GM12878 (cell line): ENCODE measurements at regions not wholly inside any gene's neighbourhood (a gene's known extent, or its start where the extent isn't known, plus 50 kb on each side); places are given as distances from the start of the nearest gene placed in this dataset.

ENCODE experiments used
- ATAC-seq: fragments of 200-7000 bp; cut with Tn5 transposase; 3 replicates; pipeline ENCODE4 v1.9.1; 2020; ENCODE audit warnings: mild to moderate bottlenecking, moderate library complexity
- BruUV-seq: library from RNA; stranded (reverse); fragments of 400-500 nt; replicated peaks from 2 replicates; lab custom pipeline; 2021; lab: Mats Ljungman, UMichigan
- CTCF ChIA-PET: fragments of 300-600 bp; sonication (Branson Sonifier 250); formaldehyde crosslinking; extraction: SDS; loops from one replicate; lab custom pipeline; 2021; ENCODE audit warnings: inconsistent platforms; lab: Yijun Ruan, JAX
- POLR2A ChIA-PET: fragments of 350-600 bp; formaldehyde crosslinking; extraction: SDS; loops from one replicate; lab custom pipeline; 2021; ENCODE audit warnings: inconsistent platforms; lab: Charles Lee
- RAD21 ChIA-PET: fragments of 300-600 bp; sonication (Branson Sonifier 250); formaldehyde crosslinking; loops from one replicate; lab custom pipeline; 2023; ENCODE audit warnings: antibody characterized with exemption; ENCODE audit not compliant: unreplicated experiment; lab: Charles Lee
- SMC1A ChIA-PET: fragments of 300-600 bp; sonication (Branson Sonifier 250); formaldehyde crosslinking; loops from one replicate; lab custom pipeline; 2023; ENCODE audit not compliant: unreplicated experiment, uncharacterized antibody; lab: Charles Lee
- DNase-seq: peaks from one replicate; pipeline ENCODE4 v3.0.0-alpha.2; 2011; ENCODE audit warnings: low read depth, low spot score
- FAIRE-seq: peaks from 3 replicates; lab custom pipeline; 2011; peaks lifted over from hg19 to GRCh38; lab: Jason Lieb, UNC
- H2AFZ ChIP-seq: 2 replicates; pipeline ENCODE4 v1.6.0; 2011; ENCODE audit warnings: low read depth, low read length, control low read depth; ENCODE audit not compliant: control insufficient read depth
- H3K27ac ChIP-seq: 2 replicates; pipeline ENCODE4 v1.5.1; 2011; ENCODE audit warnings: control low read depth; ENCODE audit not compliant: control insufficient read depth, insufficient read depth
- H3K27me3 ChIP-seq, 2 experiments: replicated peaks in 1 of 2; 2 replicates each; pipeline versions ENCODE4 v1.6.0 to v1.6.1; 2011; ENCODE audit warnings: low read length in 1 of 2; ENCODE audit not compliant: control insufficient read depth in 2 of 2, insufficient read depth in 2 of 2
- H3K36me3 ChIP-seq, 2 experiments: 2 replicates each; pipeline ENCODE4 v1.5.1; 2011; ENCODE audit warnings: low read length in 1 of 2; ENCODE audit not compliant: control insufficient read depth in 2 of 2, insufficient read depth in 2 of 2
- H3K4me1 ChIP-seq: 2 replicates; pipeline ENCODE4 v1.6.1; 2011; ENCODE audit warnings: mild to moderate bottlenecking, low read length, moderate library complexity, mixed read lengths; ENCODE audit not compliant: control insufficient read depth, insufficient read depth
- H3K4me2 ChIP-seq: 2 replicates; pipeline ENCODE4 v1.6.0; 2011; ENCODE audit warnings: control low read depth; ENCODE audit not compliant: control insufficient read depth, insufficient read depth
- H3K4me3 ChIP-seq: fragments of 200-600 bp; sonication (generic); 2 replicates; pipeline ENCODE4 v1.5.1; 2016
- H3K79me2 ChIP-seq: 2 replicates; pipeline ENCODE4 v1.6.0; 2011; ENCODE audit warnings: low read length; ENCODE audit not compliant: control insufficient read depth, insufficient read depth
- H3K9ac ChIP-seq: 2 replicates; pipeline ENCODE4 v1.8.0; 2011; ENCODE audit warnings: low read length, control low read depth, mixed read lengths; ENCODE audit not compliant: control insufficient read depth, insufficient read depth
- H3K9me3 ChIP-seq: replicated peaks from 3 replicates; pipeline ENCODE4 v1.5.1; 2011; ENCODE audit warnings: mild to moderate bottlenecking, low read length; ENCODE audit not compliant: control insufficient read depth, insufficient read depth
- H4K20me1 ChIP-seq: 2 replicates; pipeline ENCODE4 v1.6.0; 2011; ENCODE audit not compliant: control insufficient read depth, insufficient read depth
- ATF7 ChIP-seq: fragments of 450-650 bp; IDR thresholded peaks from 2 replicates; pipeline ENCODE4 v1.6.1; 2016; ENCODE audit warnings: low read depth, mild to moderate bottlenecking
- CREM ChIP-seq: IDR thresholded peaks from 2 replicates; pipeline ENCODE4 v1.6.1; 2014; ENCODE audit warnings: antibody characterized with exemption, low read depth
- E4F1 ChIP-seq: fragments of 450-650 bp; IDR thresholded peaks from 2 replicates; pipeline ENCODE4 v1.6.1; 2018; ENCODE audit warnings: borderline replicate concordance, mild to moderate bottlenecking; ENCODE audit not compliant: partially characterized antibody
- EED ChIP-seq: sonication (generic); IDR thresholded peaks from 2 replicates; pipeline ENCODE4 v1.6.1; 2016; ENCODE audit warnings: antibody characterized with exemption, low read depth
- FOXM1 ChIP-seq: IDR thresholded peaks from 2 replicates; pipeline ENCODE4 v1.6.1; 2012; ENCODE audit warnings: low read depth, mild to moderate bottlenecking, inconsistent platforms, low read length, moderate library complexity
- HCFC1 ChIP-seq: fragments of 150-350 bp; IDR thresholded peaks from 2 replicates; pipeline ENCODE4 v1.6.1; 2014; ENCODE audit warnings: low read length
- JUND ChIP-seq: IDR thresholded peaks from 2 replicates; pipeline ENCODE4 v1.6.1; 2012; ENCODE audit warnings: low read depth, mild to moderate bottlenecking, low read length, improper control_type of control experiment, moderate library complexity
- KAT2A ChIP-seq: conservative IDR thresholded peaks from 2 replicates; pipeline ENCODE4 v1.6.1; 2011; ENCODE audit warnings: low read depth, low read length; ENCODE audit not compliant: control insufficient read depth
- KDM1A ChIP-seq: fragments of 200-600 bp; sonication (generic); IDR thresholded peaks from 2 replicates; pipeline ENCODE4 v1.6.1; 2016; ENCODE audit warnings: borderline replicate concordance
- NBN ChIP-seq: fragments of 450-650 bp; IDR thresholded peaks from 2 replicates; pipeline ENCODE4 v1.6.1; 2016
- RAD51 ChIP-seq: fragments of 450-650 bp; IDR thresholded peaks from 2 replicates; pipeline ENCODE4 v1.6.1; 2016; ENCODE audit warnings: moderate library complexity, mild to moderate bottlenecking, inconsistent platforms
- RELB ChIP-seq: fragments of 450-650 bp; IDR thresholded peaks from 2 replicates; pipeline ENCODE4 v1.6.1; 2017; ENCODE audit warnings: low read depth, mild to moderate bottlenecking, moderate library complexity
- SMARCA5 ChIP-seq: fragments of 450-650 bp; IDR thresholded peaks from 2 replicates; pipeline ENCODE4 v1.6.1; 2017; ENCODE audit warnings: mild to moderate bottlenecking
- TARDBP ChIP-seq: IDR thresholded peaks from 2 replicates; pipeline ENCODE4 v1.6.1; 2016; ENCODE audit warnings: borderline replicate concordance
- ZBTB33 ChIP-seq: fragments of 450-650 bp; IDR thresholded peaks from 2 replicates; pipeline ENCODE4 v1.6.1; 2017; ENCODE audit warnings: mild to moderate bottlenecking
- ZNF384 ChIP-seq: IDR thresholded peaks from 2 replicates; pipeline ENCODE4 v1.6.1; 2012; ENCODE audit warnings: low read depth, mild to moderate bottlenecking, low read length, improper control_type of control experiment, borderline replicate concordance
- ZNF592 ChIP-seq: fragments of 450-650 bp; IDR thresholded peaks from 2 replicates; pipeline ENCODE4 v1.6.1; 2017; ENCODE audit warnings: mild to moderate bottlenecking, moderate library complexity
- WGBS: methylation state at CpG from one replicate; pipeline ENCODE4 v1.1.6; 2016; ENCODE audit warnings: low lambda C conversion rate; ENCODE audit not compliant: insufficient replicate concordance, insufficient coverage; ENCODE audit errors: missing lambda C conversion rate; 5-methylcytosine and 5-hydroxymethylcytosine counted together
- in situ Hi-C: fragments of 300-500 bp; cut with MboI; formaldehyde crosslinking; loops from 9 replicates; pipeline ENCODE4 v1.14.3; 2018; ENCODE audit warnings: mixed read lengths
- intact Hi-C: fragments of 100-400 bp; cut with micrococcal nuclease; formaldehyde crosslinking; loops from one replicate; pipeline ENCODE4 v1.14.2; 2022; ENCODE audit not compliant: unreplicated experiment

GRCh38 chr18:4631239-4631638 is 176.1 kb upstream of the DLGAP1 start:
- no TSS peak for BruUV-seq
- H3K36me3 ChIP-seq: no peaks in the 10 kb centered on the region
- SMC1A ChIA-PET: interaction anchor here (0.9 to 2.5 kb wide), 4 partner anchors 10 to 32 kb away, joined by 3 to 12 read pairs (median 4); no protein-coding TSS in a partner anchor
- H3K4me2 ChIP-seq: no peak overlapping the region
- no peaks in the 10 kb centered on the region; the same call in 2 of the 3 replicates for H3K9me3 ChIP-seq
- no peaks in the 10 kb centered on the region for H3K4me1 ChIP-seq
- DNase-seq: no peak
- no peak for ATAC-seq
- no peak overlapping the region for H2AFZ ChIP-seq
- H3K27ac ChIP-seq: no peak overlapping the region
- POLR2A ChIA-PET: no interaction called here
- FAIRE-seq: no peak
- no peak overlapping the region for H3K4me3 ChIP-seq
- intact Hi-C loops (loop anchor here (10.0 kb wide), 3 partner anchors 394 to 526 kb away; no protein-coding TSS in a partner anchor), in situ Hi-C loops (no loop called here)
- 70% methylated on average over 6 of the region's 6 CpGs for WGBS
- no peaks in the 10 kb centered on the region for H4K20me1 ChIP-seq
- no peaks in the 10 kb centered on the region for H3K79me2 ChIP-seq
- CTCF ChIA-PET: interaction anchor here (0.8 kb wide), 1 partner anchor 10 kb away, joined by 3 read pairs; no protein-coding TSS in a partner anchor
- RAD21 ChIA-PET: no interaction called here
- no peak overlapping the region for H3K9ac ChIP-seq
- H3K27me3 ChIP-seq: no peaks in the 10 kb centered on the region
- no peak for TF ChIP-seq KDM1A
- no peak for TF ChIP-seq KAT2A
- no peak for TF ChIP-seq CREM
- TF ChIP-seq FOXM1: no peak
- TF ChIP-seq ZNF592: no peak
- TF ChIP-seq HCFC1: no peak
- TF ChIP-seq RELB: no peak
- no peak for TF ChIP-seq ZBTB33
- no peak for TF ChIP-seq ZNF384
- no peak for TF ChIP-seq TARDBP
- TF ChIP-seq SMARCA5: no peak
- no peak for TF ChIP-seq JUND
- no peak for TF ChIP-seq EED
- TF ChIP-seq ATF7: no peak
- TF ChIP-seq RAD51: no peak
- TF ChIP-seq E4F1: no peak
- no peak for TF ChIP-seq NBN
